Inflammatory macrophage treated with lipopolysaccharide for 1 hour (primary cell): ENCODE measurements at regions not wholly inside any gene's neighbourhood (a gene's known extent, or its start where the extent isn't known, plus 50 kb on each side); places are given as distances from the start of the nearest gene placed in this dataset.

Source experiments
- DNase-seq, 2 donors: peaks; one replicate each; pipeline ENCODE4 v3.0.0-alpha.2; 2020 to 2022

GRCh38 chr2:199627417-199627816 lies 169.7 kb upstream of the SATB2 start:
- no peak for DNase-seq

GRCh38 chr2:199624958-199625357 lies 167.2 kb upstream of the SATB2 start:
- DNase-seq: no peak

- DNase-seq: no peak
Measured at GRCh38 chr2:199612509-199613130, 154.9 kb upstream of the SATB2 start.

GRCh38 chr2:199607914-199608313 lies 150.2 kb upstream of the SATB2 start:
- DNase-seq: no peak

GRCh38 chr2:199606193-199606780 lies 148.5 kb upstream of the SATB2 start:
- DNase-seq: no peak

GRCh38 chr2:199603721-199604291 lies 146.1 kb upstream of the SATB2 start:
- DNase-seq: no peak

GRCh38 chr2:199602896-199603717 lies 145.4 kb upstream of the SATB2 start:
- DNase-seq: no peak

GRCh38 chr2:199602271-199602895 lies 144.6 kb upstream of the SATB2 start:
- no peak for DNase-seq

- peak in 1 of 2 donors; percentile 10 for DNase-seq
Measured at GRCh38 chr2:199596549-199596948, 138.8 kb upstream of the SATB2 start.

GRCh38 chr2:199594443-199594842 lies 136.7 kb upstream of the SATB2 start:
- DNase-seq: no peak

GRCh38 chr2:199591826-199592225 lies 134.1 kb upstream of the SATB2 start:
- DNase-seq: no peak

- no peak for DNase-seq
Measured at GRCh38 chr2:199590321-199591203, 132.8 kb upstream of the SATB2 start.

- DNase-seq: no peak
Measured at GRCh38 chr2:199589306-199589705, 131.6 kb upstream of the SATB2 start.

GRCh38 chr2:199588054-199588453 lies 130.3 kb upstream of the SATB2 start:
- DNase-seq: no peak

GRCh38 chr2:199586646-199587045 lies 128.9 kb upstream of the SATB2 start:
- DNase-seq: no peak

GRCh38 chr2:199583676-199584075 lies 125.9 kb upstream of the SATB2 start:
- no peak for DNase-seq

- DNase-seq: no peak
Measured at GRCh38 chr2:199581935-199582360, 124.2 kb upstream of the SATB2 start.

GRCh38 chr2:199581408-199581807 lies 123.7 kb upstream of the SATB2 start:
- no peak for DNase-seq

GRCh38 chr2:199575416-199575815 lies 117.7 kb upstream of the SATB2 start:
- no peak for DNase-seq

- no peak for DNase-seq
Measured at GRCh38 chr2:199572571-199572970, 114.8 kb upstream of the SATB2 start.

- no peak for DNase-seq
Measured at GRCh38 chr2:199570934-199571333, 113.2 kb upstream of the SATB2 start.

GRCh38 chr2:199569336-199569735 lies 111.6 kb upstream of the SATB2 start:
- DNase-seq: no peak
